Amygdala (tissue), 56 donors: ENCODE measurements at regions not wholly inside any gene's neighbourhood (a gene's known extent, or its start where the extent isn't known, plus 50 kb on each side); places are given as distances from the start of the nearest gene placed in this dataset.

ENCODE experiments used
- DNase-seq, 56 donors: peaks; one replicate each; lab custom pipeline; 2025; lab: John Stamatoyannopoulos, UW

- DNase-seq, result no peak
Measured at GRCh38 chr5:68551436-68551835, 335.9 kb downstream of the PIK3R1 start.

- no peak for DNase-seq
Measured at GRCh38 chr5:68554571-68555279, 339.2 kb downstream of the PIK3R1 start.

- no peak for DNase-seq
Measured at GRCh38 chr5:68555907-68556681, 340.5 kb downstream of the PIK3R1 start.

- DNase-seq, result no peak
Measured at GRCh38 chr5:68557162-68557936, 341.8 kb downstream of the PIK3R1 start.

GRCh38 chr5:68562308-68562707 is 346.8 kb downstream of the PIK3R1 start:
- DNase-seq, result peak in 32 of 56 donors; percentile 1 to 73 (median 24)

- no peak for DNase-seq
Measured at GRCh38 chr5:68565427-68565826, 349.9 kb downstream of the PIK3R1 start.

GRCh38 chr5:68576805-68577204 is 361.2 kb downstream of the PIK3R1 start:
- DNase-seq, result no peak

- DNase-seq, result no peak
Measured at GRCh38 chr5:68582284-68582683, 366.7 kb downstream of the PIK3R1 start.

GRCh38 chr5:68587171-68587570 is 371.6 kb downstream of the PIK3R1 start:
- no peak for DNase-seq

- DNase-seq, result no peak
Measured at GRCh38 chr5:68591850-68592249, 376.3 kb downstream of the PIK3R1 start.

- DNase-seq, result peak in 1 of 56 donors; percentile 0
Measured at GRCh38 chr5:68592351-68592750, 376.8 kb downstream of the PIK3R1 start.

GRCh38 chr5:68593211-68593671 is 377.7 kb downstream of the PIK3R1 start:
- no peak for DNase-seq

- no peak for DNase-seq
Measured at GRCh38 chr5:68612972-68613371, 397.4 kb downstream of the PIK3R1 start.

GRCh38 chr5:68618501-68618900 is 402.9 kb downstream of the PIK3R1 start:
- DNase-seq, result no peak

- DNase-seq, result no peak
Measured at GRCh38 chr5:68627001-68627400, 411.4 kb downstream of the PIK3R1 start.

- DNase-seq, result no peak
Measured at GRCh38 chr5:68628082-68628814, 412.7 kb downstream of the PIK3R1 start.

- no peak for DNase-seq
Measured at GRCh38 chr5:68630354-68630753, 414.8 kb downstream of the PIK3R1 start.

- DNase-seq, result no peak
Measured at GRCh38 chr5:68631884-68632283, 416.3 kb downstream of the PIK3R1 start.

GRCh38 chr5:68641211-68641610 is 425.7 kb downstream of the PIK3R1 start:
- no peak for DNase-seq

GRCh38 chr5:68643064-68643463 is 427.5 kb downstream of the PIK3R1 start:
- DNase-seq, result no peak
